K562 (cell line): ENCODE measurements at regions not wholly inside any gene's neighbourhood (a gene's known extent, or its start where the extent isn't known, plus 50 kb on each side); places are given as distances from the start of the nearest gene placed in this dataset.

Experiments
- ATAC-seq: fragments of 200-7000 bp; cut with Tn5 transposase; 3 replicates; pipeline ENCODE4 v1.9.1; 2020; ENCODE audit warnings: moderate library complexity
- BruUV-seq: library from RNA; stranded (reverse); fragments of 400-500 nt; replicated peaks from 2 replicates; lab custom pipeline; 2021; lab: Mats Ljungman, UMichigan
- CTCF ChIA-PET: fragments of 300-600 bp; formaldehyde crosslinking; extraction: SDS; loops from one replicate; lab custom pipeline; 2021; ENCODE audit warnings: low intra/inter-chr PET ratio; lab: Yijun Ruan, JAX
- POLR2A ChIA-PET: fragments of 300-600, 350-650 bp; sonication (Branson Sonifier 250); formaldehyde crosslinking; extraction: SDS; loops from one replicate; lab custom pipeline; 2021; ENCODE audit warnings: antibody characterized with exemption, inconsistent platforms; lab: Yijun Ruan, JAX
- DNase-seq, 4 experiments: peaks; one replicate each; pipeline versions ENCODE4 v3.0.0 to v3.0.0-alpha.2; 2011 to 2018; ENCODE audit warnings: low spot score in 3 of 4, mixed read lengths in 3 of 4; ENCODE audit errors: extremely low read depth in 1 of 4
- FAIRE-seq: peaks from 2 replicates; lab custom pipeline; 2011; peaks lifted over from hg19 to GRCh38; lab: Jason Lieb, UNC
- H2AFZ ChIP-seq: 2 replicates; pipeline ENCODE4 v1.6.0; 2011; ENCODE audit warnings: low read depth, low read length, control low read depth, inconsistent platforms
- H3K27ac ChIP-seq: fragments of 200-600 bp; 3 replicates; pipeline ENCODE4 v1.8.0; 2011; ENCODE audit warnings: low read depth, mild to moderate bottlenecking, control low read depth, inconsistent platforms, low read length, moderate library complexity, mixed read lengths; ENCODE audit errors: extremely low read depth
- H3K27me3 ChIP-seq, 2 experiments: fragments of 300-600 bp in 1 of 2; 2 replicates in 1 of 2; 3 replicates in 1 of 2; pipeline versions ENCODE4 v1.6.0 to v1.8.0; 2011; ENCODE audit warnings: inconsistent platforms in 2 of 2, low read length in 2 of 2, mild to moderate bottlenecking in 1 of 2, mixed read lengths in 1 of 2, moderate library complexity in 1 of 2; ENCODE audit not compliant: control insufficient read depth in 2 of 2, insufficient read depth in 2 of 2
- H3K36me3 ChIP-seq: fragments of 300-600 bp; 3 replicates; pipeline ENCODE4 v1.8.0; 2011; ENCODE audit warnings: mild to moderate bottlenecking, low read length, inconsistent platforms; ENCODE audit not compliant: control insufficient read depth, insufficient read depth
- H3K4me1 ChIP-seq, 2 experiments: fragments of 200-600 bp in 1 of 2; replicated peaks in 1 of 2; 2 replicates in 1 of 2; 3 replicates in 1 of 2; pipeline versions ENCODE4 v1.5.1 to v1.8.0; 2011; ENCODE audit warnings: inconsistent platforms in 2 of 2, low read length in 2 of 2, mild to moderate bottlenecking in 1 of 2, mixed read lengths in 1 of 2, moderate library complexity in 1 of 2; ENCODE audit not compliant: control insufficient read depth in 2 of 2, insufficient read depth in 2 of 2
- H3K4me2 ChIP-seq: 2 replicates; pipeline ENCODE4 v1.6.1; 2011; ENCODE audit warnings: low read length, control low read depth, inconsistent platforms, mixed read lengths; ENCODE audit not compliant: insufficient read depth
- H3K4me3 ChIP-seq: fragments of 200-600 bp; sonication (generic), shearing (Covaris generic); 2 replicates; pipeline ENCODE4 v1.5.1; 2016; ENCODE audit warnings: control low read depth, inconsistent platforms
- H3K79me2 ChIP-seq: fragments of 200-600 bp; 3 replicates; pipeline ENCODE4 v1.8.0; 2011; ENCODE audit warnings: low read length, inconsistent platforms; ENCODE audit not compliant: control insufficient read depth, insufficient read depth
- H3K9ac ChIP-seq, 2 experiments: 2 replicates each; pipeline versions ENCODE4 v1.6.0 to v1.6.1; 2011; ENCODE audit warnings: low read depth in 2 of 2, low read length in 2 of 2, control low read depth in 1 of 2, inconsistent platforms in 1 of 2, mild to moderate bottlenecking in 1 of 2, mixed read lengths in 1 of 2; ENCODE audit not compliant: insufficient read depth in 1 of 2
- H3K9me1 ChIP-seq: one replicate; pipeline ENCODE4 v1.6.0; 2011; ENCODE audit warnings: inconsistent platforms, mild to moderate bottlenecking, low read length, moderate library complexity; ENCODE audit not compliant: control insufficient read depth, insufficient read depth
- H3K9me3 ChIP-seq: replicated peaks from 2 replicates; pipeline ENCODE4 v1.5.1; 2011; ENCODE audit warnings: low read depth, low read length, inconsistent platforms; ENCODE audit not compliant: control insufficient read depth, insufficient read depth
- H4K20me1 ChIP-seq: replicated peaks from 2 replicates; pipeline ENCODE4 v1.6.1; 2011; ENCODE audit warnings: low read length, inconsistent platforms, mixed read lengths; ENCODE audit not compliant: control insufficient read depth, insufficient read depth
- COPS2 ChIP-seq: fragments of 450-650 bp; conservative IDR thresholded peaks from 2 replicates; pipeline ENCODE4 v1.6.1; 2016; ENCODE audit warnings: mild to moderate bottlenecking, moderate library complexity
- EP300 ChIP-seq: IDR thresholded peaks from 2 replicates; pipeline ENCODE4 v1.6.1; 2012; ENCODE audit warnings: low read length, improper control_type of control experiment
- KAT7 ChIP-seq: sonication (generic); formaldehyde crosslinking; IDR thresholded peaks from 2 replicates; pipeline ENCODE4 v1.8.0; 2022; ENCODE audit warnings: missing genetic modification reagents, mild to moderate bottlenecking, borderline replicate concordance
- KDM1A ChIP-seq, 2 experiments: fragments of 450-650 bp; IDR thresholded peaks; 2 replicates each; pipeline ENCODE4 v1.6.1; 2016; ENCODE audit warnings: mild to moderate bottlenecking in 2 of 2
- NFE2L1 ChIP-seq: fragments of 450-650 bp; IDR thresholded peaks from 2 replicates; pipeline ENCODE4 v1.6.1; 2016; ENCODE audit warnings: missing genetic modification characterization, low read depth, mild to moderate bottlenecking, missing compliant biosample characterization, moderate library complexity, borderline replicate concordance
- RBM22 ChIP-seq: fragments of 200-400 bp; formaldehyde crosslinking; IDR thresholded peaks from 2 replicates; pipeline ENCODE4 v1.6.1; 2018; ENCODE audit warnings: low read length, low read depth; ENCODE audit not compliant: poor library complexity, severe bottlenecking
- TSC22D4 ChIP-seq: fragments of 450-650 bp; IDR thresholded peaks from 2 replicates; pipeline ENCODE4 v1.6.1; 2016; ENCODE audit warnings: missing genetic modification characterization, missing biosample characterization, control low read depth
- YY1 ChIP-seq, 3 experiments: IDR thresholded peaks; 2 replicates each; pipeline ENCODE4 v1.6.1; 2011; ENCODE audit warnings: low read length in 2 of 3, mild to moderate bottlenecking in 2 of 3, moderate library complexity in 2 of 3, borderline replicate concordance in 1 of 3, control low read depth in 1 of 3, low read depth in 1 of 3; ENCODE audit not compliant: insufficient read depth in 3 of 3, insufficient replicate concordance in 2 of 3, control insufficient read depth in 1 of 3, insufficient read length in 1 of 3; ENCODE audit errors: extremely low read depth in 1 of 3
- WGBS: fragments of 100-300 bp; shearing (Covaris generic); methylation state at CpG from one replicate; pipeline ENCODE4 v1.1.6; 2016; ENCODE audit warnings: low coverage, mixed read lengths; ENCODE audit not compliant: insufficient coverage; ENCODE audit errors: missing lambda C conversion rate; 5-methylcytosine and 5-hydroxymethylcytosine counted together
- in situ Hi-C: fragments of 300-500 bp; cut with MboI; formaldehyde crosslinking; loops from 4 replicates; pipeline ENCODE4 v1.15.0; 2018; ENCODE audit warnings: inconsistent platforms, mixed read lengths
- intact Hi-C: fragments of 100-400 bp; cut with micrococcal nuclease; formaldehyde crosslinking; loops from 2 replicates; pipeline ENCODE4 v1.14.2; 2022
- TF ChIP-seq, protein P1 (sequence below): fragments of 250-450 bp; sonication (Bioruptor Pico); IDR thresholded peaks from 2 replicates; pipeline ENCODE4 v1.5.0; 2020; ENCODE audit warnings: mild to moderate bottlenecking, borderline replicate concordance
- TF ChIP-seq, protein P2 (sequence below), 2 experiments: fragments of 450-650 bp; IDR thresholded peaks; 2 replicates each; pipeline ENCODE4 v1.6.1; 2018; ENCODE audit warnings: mild to moderate bottlenecking in 2 of 2, low read depth in 1 of 2; ENCODE audit not compliant: partially characterized antibody in 2 of 2

DNA sequence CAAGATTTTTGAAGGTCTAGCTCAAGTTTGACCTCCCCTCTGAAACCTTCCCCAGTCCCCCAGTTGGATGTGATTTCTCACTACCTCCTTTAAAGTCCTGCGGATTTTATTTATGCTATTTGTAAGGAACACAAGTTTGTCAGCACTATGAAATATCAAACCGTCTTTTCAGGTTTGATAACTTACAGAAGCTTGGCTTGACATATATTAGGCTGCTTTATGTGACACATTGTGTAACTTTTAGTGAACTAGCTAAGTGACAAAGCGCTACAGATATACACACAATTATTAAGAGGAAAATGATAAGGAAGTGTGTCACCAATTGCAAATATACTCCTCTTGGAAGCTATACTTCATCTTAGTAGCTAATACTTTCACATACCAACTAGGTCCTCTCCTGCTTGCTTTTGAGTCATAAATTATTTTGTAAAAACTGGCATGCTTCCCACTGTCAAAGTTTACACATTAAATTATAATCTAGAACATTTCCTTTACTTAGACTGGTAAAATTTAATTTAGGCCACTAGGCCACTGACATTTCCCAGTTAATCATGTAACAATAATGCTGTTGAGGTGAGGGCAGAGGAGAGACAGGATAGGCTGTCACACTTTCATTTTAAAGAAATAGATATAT is 149.5 kb downstream of the TMTC3 start:
- no TSS peak for BruUV-seq
- ATAC-seq (no peak), FAIRE-seq (no peak), DNase-seq (no peak)
- H3K27ac ChIP-seq = no peak overlapping the region
- H3K9me1 ChIP-seq = no peaks in the 10 kb centered on the region
- no peak overlapping the region for H3K4me3 ChIP-seq
- intact Hi-C loops = no loop called here
- 9% methylated on average over 3 of the region's 3 CpGs for WGBS
- H3K4me1 ChIP-seq = no peaks in the 10 kb centered on the region
- POLR2A ChIA-PET = no interaction called here
- H2AFZ ChIP-seq = no peak overlapping the region
- no peak overlapping the region for H3K9ac ChIP-seq
- no peaks in the 10 kb centered on the region for H3K9me3 ChIP-seq
- H4K20me1 ChIP-seq = no peaks in the 10 kb centered on the region
- no peak overlapping the region for H3K4me2 ChIP-seq
- in situ Hi-C loops = no loop called here
- CTCF ChIA-PET = no interaction called here
- no peaks in the 10 kb centered on the region for H3K36me3 ChIP-seq
- H3K79me2 ChIP-seq = no peaks in the 10 kb centered on the region
- no peaks in the 10 kb centered on the region for H3K27me3 ChIP-seq
- no peak for TF ChIP-seq YY1 (IDR thresholded peaks at IDR 0.05; ENCODE audit: borderline replicate concordance in 1 of 3, control insufficient read depth in 1 of 3, extremely low read depth in 1 of 3, insufficient read depth in 3 of 3, insufficient read length in 1 of 3, insufficient replicate concordance in 2 of 3, low read depth in 1 of 3, low read length in 2 of 3)
- no peak for TF ChIP-seq RBM22
- no peak for TF ChIP-seq TSC22D4 (tag)
- TF ChIP-seq COPS2 = no peak
- TF ChIP-seq, protein P1, sequence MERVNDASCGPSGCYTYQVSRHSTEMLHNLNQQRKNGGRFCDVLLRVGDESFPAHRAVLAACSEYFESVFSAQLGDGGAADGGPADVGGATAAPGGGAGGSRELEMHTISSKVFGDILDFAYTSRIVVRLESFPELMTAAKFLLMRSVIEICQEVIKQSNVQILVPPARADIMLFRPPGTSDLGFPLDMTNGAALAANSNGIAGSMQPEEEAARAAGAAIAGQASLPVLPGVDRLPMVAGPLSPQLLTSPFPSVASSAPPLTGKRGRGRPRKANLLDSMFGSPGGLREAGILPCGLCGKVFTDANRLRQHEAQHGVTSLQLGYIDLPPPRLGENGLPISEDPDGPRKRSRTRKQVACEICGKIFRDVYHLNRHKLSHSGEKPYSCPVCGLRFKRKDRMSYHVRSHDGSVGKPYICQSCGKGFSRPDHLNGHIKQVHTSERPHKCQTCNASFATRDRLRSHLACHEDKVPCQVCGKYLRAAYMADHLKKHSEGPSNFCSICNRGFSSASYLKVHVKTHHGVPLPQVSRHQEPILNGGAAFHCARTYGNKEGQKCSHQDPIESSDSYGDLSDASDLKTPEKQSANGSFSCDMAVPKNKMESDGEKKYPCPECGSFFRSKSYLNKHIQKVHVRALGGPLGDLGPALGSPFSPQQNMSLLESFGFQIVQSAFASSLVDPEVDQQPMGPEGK = no peak
- TF ChIP-seq, protein P2, sequence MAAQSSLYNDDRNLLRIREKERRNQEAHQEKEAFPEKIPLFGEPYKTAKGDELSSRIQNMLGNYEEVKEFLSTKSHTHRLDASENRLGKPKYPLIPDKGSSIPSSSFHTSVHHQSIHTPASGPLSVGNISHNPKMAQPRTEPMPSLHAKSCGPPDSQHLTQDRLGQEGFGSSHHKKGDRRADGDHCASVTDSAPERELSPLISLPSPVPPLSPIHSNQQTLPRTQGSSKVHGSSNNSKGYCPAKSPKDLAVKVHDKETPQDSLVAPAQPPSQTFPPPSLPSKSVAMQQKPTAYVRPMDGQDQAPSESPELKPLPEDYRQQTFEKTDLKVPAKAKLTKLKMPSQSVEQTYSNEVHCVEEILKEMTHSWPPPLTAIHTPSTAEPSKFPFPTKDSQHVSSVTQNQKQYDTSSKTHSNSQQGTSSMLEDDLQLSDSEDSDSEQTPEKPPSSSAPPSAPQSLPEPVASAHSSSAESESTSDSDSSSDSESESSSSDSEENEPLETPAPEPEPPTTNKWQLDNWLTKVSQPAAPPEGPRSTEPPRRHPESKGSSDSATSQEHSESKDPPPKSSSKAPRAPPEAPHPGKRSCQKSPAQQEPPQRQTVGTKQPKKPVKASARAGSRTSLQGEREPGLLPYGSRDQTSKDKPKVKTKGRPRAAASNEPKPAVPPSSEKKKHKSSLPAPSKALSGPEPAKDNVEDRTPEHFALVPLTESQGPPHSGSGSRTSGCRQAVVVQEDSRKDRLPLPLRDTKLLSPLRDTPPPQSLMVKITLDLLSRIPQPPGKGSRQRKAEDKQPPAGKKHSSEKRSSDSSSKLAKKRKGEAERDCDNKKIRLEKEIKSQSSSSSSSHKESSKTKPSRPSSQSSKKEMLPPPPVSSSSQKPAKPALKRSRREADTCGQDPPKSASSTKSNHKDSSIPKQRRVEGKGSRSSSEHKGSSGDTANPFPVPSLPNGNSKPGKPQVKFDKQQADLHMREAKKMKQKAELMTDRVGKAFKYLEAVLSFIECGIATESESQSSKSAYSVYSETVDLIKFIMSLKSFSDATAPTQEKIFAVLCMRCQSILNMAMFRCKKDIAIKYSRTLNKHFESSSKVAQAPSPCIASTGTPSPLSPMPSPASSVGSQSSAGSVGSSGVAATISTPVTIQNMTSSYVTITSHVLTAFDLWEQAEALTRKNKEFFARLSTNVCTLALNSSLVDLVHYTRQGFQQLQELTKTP (IDR thresholded peaks at IDR 0.05; ENCODE audit: low read depth in 1 of 2, partially characterized antibody in 2 of 2) = no peak
- no peak for TF ChIP-seq KDM1A (IDR thresholded peaks at IDR 0.05)
- no peak for TF ChIP-seq EP300
- TF ChIP-seq KAT7 (CRISPR knock-in tag) = no peak
- TF ChIP-seq NFE2L1 (tag) = no peak
